Hepatocyte (in vitro differentiated cells): ENCODE measurements at regions not wholly inside any gene's neighbourhood (a gene's known extent, or its start where the extent isn't known, plus 50 kb on each side); places are given as distances from the start of the nearest gene placed in this dataset.

Source experiments
- EZH2phosphoT487 ChIP-seq: fragments of 200-600 bp; sonication (generic); IDR thresholded peaks from one replicate; pipeline ENCODE4 v1.6.1; 2018; ENCODE audit warnings: antibody characterized with exemption, mild to moderate bottlenecking, low read depth, moderate library complexity; ENCODE audit not compliant: unreplicated experiment, severe bottlenecking
- TF ChIP-seq, protein P1 (sequence below): fragments of 200-600 bp; sonication (generic); IDR thresholded peaks from 2 replicates; pipeline ENCODE4 v1.5.1; 2016; ENCODE audit warnings: antibody characterized with exemption, mild to moderate bottlenecking; ENCODE audit not compliant: poor library complexity

GRCh38 chr14:80426683-80427082, 215.4 kb upstream of the DIO2 start:
- TF ChIP-seq, protein P1, sequence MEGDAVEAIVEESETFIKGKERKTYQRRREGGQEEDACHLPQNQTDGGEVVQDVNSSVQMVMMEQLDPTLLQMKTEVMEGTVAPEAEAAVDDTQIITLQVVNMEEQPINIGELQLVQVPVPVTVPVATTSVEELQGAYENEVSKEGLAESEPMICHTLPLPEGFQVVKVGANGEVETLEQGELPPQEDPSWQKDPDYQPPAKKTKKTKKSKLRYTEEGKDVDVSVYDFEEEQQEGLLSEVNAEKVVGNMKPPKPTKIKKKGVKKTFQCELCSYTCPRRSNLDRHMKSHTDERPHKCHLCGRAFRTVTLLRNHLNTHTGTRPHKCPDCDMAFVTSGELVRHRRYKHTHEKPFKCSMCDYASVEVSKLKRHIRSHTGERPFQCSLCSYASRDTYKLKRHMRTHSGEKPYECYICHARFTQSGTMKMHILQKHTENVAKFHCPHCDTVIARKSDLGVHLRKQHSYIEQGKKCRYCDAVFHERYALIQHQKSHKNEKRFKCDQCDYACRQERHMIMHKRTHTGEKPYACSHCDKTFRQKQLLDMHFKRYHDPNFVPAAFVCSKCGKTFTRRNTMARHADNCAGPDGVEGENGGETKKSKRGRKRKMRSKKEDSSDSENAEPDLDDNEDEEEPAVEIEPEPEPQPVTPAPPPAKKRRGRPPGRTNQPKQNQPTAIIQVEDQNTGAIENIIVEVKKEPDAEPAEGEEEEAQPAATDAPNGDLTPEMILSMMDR, result no peak
- TF ChIP-seq EZH2phosphoT487, result no peak
